Activated CD4-positive, alpha-beta T cell treated with anti-CD3 and anti-CD28 coated beads, Interleukin-2, amount 50 U/mL, for 4 hours (primary cell): ENCODE measurements at regions not wholly inside any gene's neighbourhood (a gene's known extent, or its start where the extent isn't known, plus 50 kb on each side); places are given as distances from the start of the nearest gene placed in this dataset.

Source experiments
- DNase-seq, 2 experiments: peaks; one replicate each; pipeline ENCODE4 v3.0.0-alpha.2; 2020

- DNase-seq = no peak
These were observed 128.1 kb upstream of the RXFP2 start for GRCh38 chr13:31611214-31611613.

GRCh38 chr13:31614073-31614472 lies 125.3 kb upstream of the RXFP2 start:
- DNase-seq = no peak

- no peak for DNase-seq
These were observed 124.6 kb upstream of the RXFP2 start for GRCh38 chr13:31614704-31615103.

- no peak for DNase-seq
These were observed 114.2 kb upstream of the RXFP2 start for GRCh38 chr13:31625115-31625514.

GRCh38 chr13:31627097-31627845 lies 112.1 kb upstream of the RXFP2 start:
- DNase-seq = no peak

GRCh38 chr13:31629085-31629780 lies 110.1 kb upstream of the RXFP2 start:
- DNase-seq = no peak

- no peak for DNase-seq
These were observed 108.3 kb upstream of the RXFP2 start for GRCh38 chr13:31631071-31631470.

- DNase-seq = no peak
These were observed 107.6 kb upstream of the RXFP2 start for GRCh38 chr13:31631746-31632145.

GRCh38 chr13:31638577-31638976 lies 100.7 kb upstream of the RXFP2 start:
- no peak for DNase-seq

- no peak for DNase-seq
These were observed 99.7 kb upstream of the RXFP2 start for GRCh38 chr13:31639443-31640163.

- no peak for DNase-seq
These were observed 89.6 kb upstream of the RXFP2 start for GRCh38 chr13:31649766-31650165.

GRCh38 chr13:31653730-31654129 lies 85.6 kb upstream of the RXFP2 start:
- DNase-seq = no peak

- no peak for DNase-seq
These were observed 75.3 kb upstream of the RXFP2 start for GRCh38 chr13:31663880-31664585.

- DNase-seq = no peak
These were observed 68.3 kb upstream of the RXFP2 start for GRCh38 chr13:31670831-31671617.

- DNase-seq = no peak
These were observed 65.3 kb upstream of the RXFP2 start for GRCh38 chr13:31674051-31674450.

- DNase-seq = no peak
These were observed 63.8 kb upstream of the RXFP2 start for GRCh38 chr13:31675440-31675953.

GRCh38 chr13:31681133-31681532 lies 58.2 kb upstream of the RXFP2 start:
- no peak for DNase-seq

GRCh38 chr13:31684466-31684865 lies 54.9 kb upstream of the RXFP2 start:
- no peak for DNase-seq

GRCh38 chr13:31686670-31687425 lies 52.5 kb upstream of the RXFP2 start:
- DNase-seq = no peak
